GM18517 (cell line): ENCODE measurements at regions not wholly inside any gene's neighbourhood (a gene's known extent, or its start where the extent isn't known, plus 50 kb on each side); places are given as distances from the start of the nearest gene placed in this dataset.

Source experiments
- ATAC-seq: cut with Tn5 transposase; IDR thresholded peaks from one replicate; pipeline ENCODE4 v1.9.1; 2021; ENCODE audit warnings: mild to moderate bottlenecking, moderate library complexity; ENCODE audit not compliant: unreplicated experiment

- no peak for ATAC-seq
These were observed 422.1 kb downstream of the LRRIQ3 start for GRCh38 chr1:73775896-73776295.

GRCh38 chr1:73772941-73773340, 425.0 kb downstream of the LRRIQ3 start:
- ATAC-seq = no peak

DNA sequence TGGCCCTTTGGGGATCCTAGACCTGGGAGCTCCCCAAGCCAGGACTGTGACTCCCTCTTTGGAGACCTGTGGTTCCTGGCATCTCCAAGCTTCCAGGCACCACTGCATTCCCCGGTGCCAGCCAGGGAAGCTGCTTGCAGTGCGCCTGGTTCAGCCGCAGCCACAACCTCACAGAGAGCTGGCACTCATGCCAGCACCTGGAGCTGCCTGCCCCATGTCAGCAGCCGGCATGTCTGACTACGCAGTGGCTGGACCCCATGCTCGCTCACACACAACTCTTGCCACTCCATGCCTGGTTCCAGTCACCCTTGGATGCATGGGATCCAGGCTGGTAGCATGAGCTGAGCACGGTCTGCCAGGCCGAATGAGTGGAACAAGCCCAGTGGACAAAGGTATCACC, 426.6 kb downstream of the LRRIQ3 start:
- ATAC-seq = no peak

DNA sequence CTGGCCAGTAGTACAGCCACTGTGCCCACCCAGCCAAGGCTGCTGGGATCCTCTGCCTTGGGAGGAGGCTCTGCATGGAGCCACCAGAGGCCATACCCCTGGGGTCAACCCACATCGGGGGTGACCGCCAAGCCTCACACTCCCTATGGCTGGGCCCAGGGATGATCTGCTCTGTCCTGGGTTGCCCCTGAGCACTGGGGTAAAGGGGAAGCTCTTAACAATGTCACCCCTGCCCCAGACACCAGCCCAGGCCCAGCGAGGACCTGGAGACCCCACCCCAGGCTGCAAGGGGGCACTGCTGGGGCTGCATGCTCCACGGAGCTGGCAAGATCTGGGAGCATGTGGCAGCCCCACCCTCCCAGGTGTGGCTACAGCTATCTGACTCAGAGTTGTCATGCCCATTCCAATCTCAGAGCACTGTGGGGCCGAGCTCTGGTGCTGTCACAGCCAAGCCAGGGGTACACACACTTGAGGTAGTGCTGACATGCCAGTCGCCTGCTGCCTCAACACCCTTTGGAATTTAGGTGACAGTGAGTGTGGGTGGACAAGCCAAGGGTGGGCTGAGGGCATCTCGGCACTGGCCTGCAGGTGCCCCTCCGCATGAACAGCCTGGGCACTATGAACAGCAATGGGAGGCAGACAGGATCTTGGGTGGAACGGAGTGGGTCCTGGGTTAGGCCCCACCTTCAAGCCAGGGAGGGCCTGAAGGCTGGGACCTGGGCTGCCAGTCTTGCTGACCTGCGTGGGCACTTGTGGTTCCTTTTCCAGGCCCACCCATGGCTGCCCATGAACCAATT, 427.7 kb downstream of the LRRIQ3 start:
- ATAC-seq = no peak

- no peak for ATAC-seq
These were observed 431.1 kb downstream of the LRRIQ3 start for GRCh38 chr1:73766786-73767348.

- no peak for ATAC-seq
These were observed 432.3 kb downstream of the LRRIQ3 start for GRCh38 chr1:73765551-73766233.

DNA sequence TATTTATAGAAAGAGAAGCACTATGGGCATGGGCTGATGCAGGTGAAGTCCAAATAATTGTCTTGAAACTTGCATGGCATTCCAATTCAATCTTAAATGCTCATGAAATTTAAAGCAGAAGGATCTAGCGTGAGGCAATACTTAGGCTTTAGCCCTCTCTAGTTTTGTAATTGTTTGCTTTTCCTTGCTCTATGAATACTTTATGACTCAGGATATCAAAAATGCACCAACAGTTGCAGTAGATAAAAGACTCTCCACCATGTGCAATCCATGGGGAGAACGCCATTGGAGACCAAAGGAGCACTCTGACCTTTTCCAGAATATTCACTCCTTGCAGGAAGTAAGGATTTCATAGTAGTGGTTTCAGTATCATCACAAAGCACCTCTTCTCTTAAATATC, 436.4 kb downstream of the LRRIQ3 start:
- ATAC-seq = no peak

DNA sequence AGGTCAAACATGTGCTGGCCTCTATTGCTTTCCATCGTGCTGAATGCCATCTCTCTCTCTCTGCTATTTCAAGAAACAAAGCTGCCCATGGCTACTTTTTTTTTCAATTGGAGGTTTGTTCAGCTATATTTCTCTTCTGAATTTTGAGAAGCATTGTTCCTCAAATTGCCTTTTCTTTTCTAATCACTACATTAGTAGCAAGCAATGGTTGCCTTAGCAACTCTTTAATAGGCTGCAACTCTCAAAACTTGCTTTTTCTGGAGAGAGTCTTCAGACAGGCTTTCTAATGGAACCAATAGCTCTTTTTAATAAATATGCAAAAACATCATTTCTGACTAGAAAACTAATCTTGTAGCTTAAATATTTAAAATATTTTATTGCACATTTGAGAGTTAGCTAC, 439.0 kb downstream of the LRRIQ3 start:
- no peak for ATAC-seq

GRCh38 chr1:73756817-73757216, 441.2 kb downstream of the LRRIQ3 start:
- no peak for ATAC-seq

DNA sequence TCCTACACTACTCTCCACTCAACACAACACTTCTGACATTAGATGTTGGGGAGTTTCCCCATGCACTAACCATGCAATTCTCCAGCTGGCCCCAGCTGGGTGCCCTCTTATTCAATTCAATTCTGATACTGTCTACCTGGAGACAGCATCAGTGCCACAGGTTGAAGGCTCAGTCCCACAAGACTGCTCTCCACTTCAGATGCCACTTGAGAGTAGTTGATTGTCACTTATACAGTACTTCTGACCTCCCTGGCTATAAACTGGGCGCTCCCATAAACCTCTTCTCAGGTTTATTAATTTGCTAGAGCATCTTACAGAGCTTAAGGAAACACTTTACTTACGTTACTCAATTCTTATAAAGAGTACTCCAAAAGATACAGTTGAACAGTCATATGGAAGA, 442.3 kb downstream of the LRRIQ3 start:
- no peak for ATAC-seq

GRCh38 chr1:73749996-73750395, 448.0 kb downstream of the LRRIQ3 start:
- no peak for ATAC-seq

DNA sequence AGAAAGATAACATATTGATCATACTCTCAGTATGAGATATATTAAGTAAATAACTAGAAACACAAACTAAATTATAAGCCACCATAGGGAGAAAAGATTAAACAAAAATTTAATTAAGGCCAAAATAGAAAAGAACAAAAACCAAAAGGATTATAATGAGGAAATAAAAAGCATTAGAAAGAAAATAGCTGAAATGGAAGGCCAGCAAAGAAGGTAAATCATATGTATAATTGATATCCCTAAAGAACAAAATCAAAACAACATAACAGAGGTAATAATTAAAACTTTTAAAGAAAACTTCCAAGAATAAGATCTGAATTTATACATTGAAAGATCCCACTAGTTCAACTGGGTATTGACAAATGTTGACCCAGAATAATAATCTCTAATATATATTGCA, 453.0 kb downstream of the LRRIQ3 start:
- ATAC-seq = no peak

- ATAC-seq = no peak
These were observed 461.9 kb downstream of the LRRIQ3 start for GRCh38 chr1:73736125-73736524.

DNA sequence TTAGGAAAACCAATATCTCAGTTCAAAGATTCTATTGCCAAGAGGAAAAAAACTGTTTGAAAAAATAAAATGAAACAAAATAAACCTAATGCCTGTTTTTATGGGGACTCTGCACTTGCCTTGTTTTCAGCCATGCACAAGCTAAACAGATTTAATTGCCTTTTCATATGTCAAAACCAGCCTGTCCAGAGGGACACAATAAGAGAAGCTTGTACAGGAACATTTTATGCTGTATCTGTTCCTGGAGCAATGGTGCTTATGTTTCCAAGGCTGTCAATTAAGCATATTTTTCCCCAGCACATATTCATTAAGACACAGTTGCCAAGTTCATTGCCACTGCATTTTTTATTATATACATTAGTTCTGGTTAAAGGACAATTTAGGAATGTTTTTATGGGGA, 470.9 kb downstream of the LRRIQ3 start:
- no peak for ATAC-seq

DNA sequence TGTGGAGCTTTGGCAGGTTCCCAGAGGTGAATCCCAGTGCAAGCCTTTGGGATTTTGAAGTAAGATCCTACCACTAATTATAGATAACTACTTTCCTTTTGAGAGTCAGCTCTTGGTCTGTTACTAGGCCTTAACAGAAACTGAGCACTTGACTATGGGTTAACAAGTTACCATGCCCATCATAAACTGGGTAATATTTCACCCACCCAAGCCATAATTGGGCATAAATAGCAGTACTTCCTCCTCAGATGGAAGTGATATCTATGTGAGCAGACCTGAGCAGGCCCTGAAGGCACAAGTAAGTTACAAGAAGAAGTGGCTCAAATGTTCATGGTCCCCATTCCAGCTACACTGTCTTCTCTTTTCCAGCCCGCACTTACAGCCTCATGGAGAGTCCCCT, 475.9 kb downstream of the LRRIQ3 start:
- no peak for ATAC-seq

DNA sequence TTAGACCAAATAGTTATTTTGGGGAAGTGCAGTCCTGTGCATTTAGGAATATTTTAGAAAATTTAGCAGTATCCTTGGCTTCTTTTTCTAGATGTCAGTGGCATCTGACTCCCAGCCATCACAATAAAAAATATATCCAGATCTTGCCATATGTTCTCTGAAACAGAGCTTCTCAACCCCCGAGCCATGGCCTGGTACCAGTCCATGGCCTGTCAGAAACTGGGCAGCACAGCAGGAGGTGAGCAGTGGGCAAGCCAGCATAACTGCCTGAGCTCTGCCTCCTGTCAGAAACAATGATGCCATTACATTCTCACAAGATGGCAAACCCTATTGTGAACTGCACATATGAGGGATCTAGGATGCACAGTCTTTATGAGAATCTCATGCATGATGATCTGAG, 480.0 kb downstream of the LRRIQ3 start:
- ATAC-seq = no peak

DNA sequence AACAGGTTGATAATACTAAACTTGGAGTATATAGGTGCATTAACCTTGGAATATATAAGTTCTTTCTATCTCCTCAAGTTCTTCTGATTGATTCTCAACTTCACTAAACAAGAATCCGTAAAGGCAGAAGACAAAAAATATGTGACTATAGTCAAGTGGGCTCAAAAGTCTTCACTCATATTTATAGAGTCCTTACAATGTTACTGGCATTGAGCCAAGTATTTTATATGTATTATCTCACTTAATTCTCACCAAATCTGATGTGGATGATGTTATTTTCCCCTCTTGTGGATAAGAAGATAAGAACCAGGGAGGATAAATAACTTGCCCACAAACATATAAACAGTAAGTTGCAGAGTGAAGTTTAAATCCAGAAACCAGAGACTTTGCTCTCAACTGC, 486.9 kb downstream of the LRRIQ3 start:
- no peak for ATAC-seq

DNA sequence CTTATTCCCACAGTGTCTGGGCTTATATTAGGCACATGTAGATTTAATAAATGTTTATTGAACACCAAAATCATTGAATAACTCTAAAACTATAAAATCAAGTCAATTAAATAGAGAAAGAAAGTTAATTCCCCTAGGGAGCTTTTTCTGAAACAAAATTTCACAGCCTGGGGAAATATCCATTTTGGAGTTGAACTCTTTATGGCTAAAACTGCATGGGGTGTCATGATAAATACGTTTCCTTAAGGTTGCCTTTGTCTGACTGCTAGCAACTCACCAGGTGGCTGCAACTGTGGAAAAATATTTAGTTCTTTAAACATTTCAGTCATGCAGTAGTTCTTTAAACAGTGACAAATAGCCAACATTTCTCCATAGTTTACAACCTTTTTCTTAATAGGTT, 496.1 kb downstream of the LRRIQ3 start:
- no peak for ATAC-seq

DNA sequence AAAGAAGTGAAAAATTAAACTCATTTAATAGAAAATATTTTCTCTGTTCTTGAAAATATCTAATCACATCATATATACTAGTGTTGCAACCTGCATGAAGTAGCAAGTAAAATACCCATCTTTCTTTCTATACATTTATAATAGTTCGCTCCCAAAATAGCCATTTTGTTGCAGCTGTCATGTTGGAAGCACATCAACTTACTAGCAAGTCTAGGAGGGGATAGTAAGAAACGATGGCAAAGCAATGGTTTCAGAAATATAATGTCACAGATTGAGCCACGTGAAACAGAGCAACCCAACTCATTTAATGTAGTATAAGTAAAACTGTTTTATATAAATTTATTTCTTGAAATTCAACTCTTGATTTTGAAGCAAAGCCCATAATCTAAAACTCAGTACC, 521.8 kb downstream of the LRRIQ3 start:
- no peak for ATAC-seq

GRCh38 chr1:73674945-73675561, 522.9 kb downstream of the LRRIQ3 start:
- peak; percentile 71 for ATAC-seq

GRCh38 chr1:73673971-73674370, 524.0 kb downstream of the LRRIQ3 start:
- ATAC-seq = no peak

GRCh38 chr1:73671530-73671929, 526.4 kb downstream of the LRRIQ3 start:
- no peak for ATAC-seq
